SK-N-SH (cell line): ENCODE measurements at regions not wholly inside any gene's neighbourhood (a gene's known extent, or its start where the extent isn't known, plus 50 kb on each side); places are given as distances from the start of the nearest gene placed in this dataset.
"Not testable (repeated sequence)": the region's sequence is repeated elsewhere in the genome, so short reads cannot be mapped to it uniquely, and the experiment has no call there.

Experiments used
- CTCF ChIA-PET: fragments of 300-600, 350-600 bp; formaldehyde crosslinking; extraction: SDS; loops from one replicate; lab custom pipeline; 2021; lab: Yijun Ruan, JAX
- POLR2A ChIA-PET: fragments of 350-600 bp; sonication (Branson Sonifier 250); formaldehyde crosslinking; extraction: SDS; loops from one replicate; lab custom pipeline; 2020; ENCODE audit warnings: antibody characterized with exemption, inconsistent platforms; lab: Yijun Ruan, JAX
- DNase-seq: peaks from one replicate; pipeline ENCODE4 v3.0.0; 2012
- H2AFZ ChIP-seq: fragments of 200-600 bp; sonication (generic); 2 replicates; pipeline ENCODE4 v1.8.1; 2016; ENCODE audit warnings: antibody characterized with exemption, mild to moderate bottlenecking, low read depth
- H3F3A ChIP-seq: fragments of 200-600 bp; sonication (generic); replicated peaks from 2 replicates; pipeline ENCODE3; 2016; ENCODE audit warnings: antibody characterized with exemption, mild to moderate bottlenecking; ENCODE audit not compliant: insufficient read depth
- H3K27ac ChIP-seq, 2 experiments: fragments of 200-500 bp in 1 of 2; fragments of 200-600 bp in 1 of 2; sonication (Bioruptor generic) in 1 of 2; sonication (generic), shearing (Covaris generic) in 1 of 2; 2 replicates each; pipeline versions ENCODE4 v1.5.1 to v1.6.1; 2014 to 2016; ENCODE audit warnings: low read depth in 2 of 2, inconsistent platforms in 1 of 2, low read length in 1 of 2, mild to moderate bottlenecking in 1 of 2, mixed read lengths in 1 of 2
- H3K27me3 ChIP-seq: fragments of 200-600 bp; sonication (generic), shearing (Covaris generic); 2 replicates; pipeline ENCODE4 v1.6.1; 2016; ENCODE audit warnings: mixed run types; ENCODE audit not compliant: insufficient read depth
- H3K36me3 ChIP-seq, 2 experiments: fragments of 200-500 bp in 1 of 2; fragments of 200-600 bp in 1 of 2; sonication (Bioruptor generic) in 1 of 2; sonication (generic) in 1 of 2; replicated peaks in 1 of 2; 2 replicates each; pipeline versions ENCODE3 to v1.5.1; 2014 to 2016; ENCODE audit warnings: low read length in 1 of 2, mild to moderate bottlenecking in 1 of 2; ENCODE audit not compliant: insufficient read depth in 2 of 2, control insufficient read depth in 1 of 2
- H3K4me1 ChIP-seq, 2 experiments: fragments of 200-500 bp in 1 of 2; fragments of 200-600 bp in 1 of 2; sonication (Bioruptor generic) in 1 of 2; sonication (generic), shearing (Covaris generic) in 1 of 2; 2 replicates each; pipeline versions ENCODE4 v1.5.1 to v1.6.1; 2014 to 2016; ENCODE audit warnings: low read depth in 1 of 2, low read length in 1 of 2, mixed run types in 1 of 2; ENCODE audit not compliant: insufficient read depth in 2 of 2, control insufficient read depth in 1 of 2
- H3K4me2 ChIP-seq: fragments of 200-600 bp; sonication (generic), shearing (Covaris generic); 2 replicates; pipeline ENCODE4 v1.6.1; 2017; ENCODE audit warnings: mixed run types
- H3K4me3 ChIP-seq, 2 experiments: fragments of 200-500 bp in 1 of 2; fragments of 200-600 bp in 1 of 2; sonication (Bioruptor generic) in 1 of 2; sonication (generic), shearing (Covaris generic) in 1 of 2; 2 replicates each; pipeline versions ENCODE4 v1.5.1 to v1.8.1; 2014 to 2016; ENCODE audit warnings: low read depth in 2 of 2, inconsistent platforms in 1 of 2, low read length in 1 of 2, mild to moderate bottlenecking in 1 of 2, mixed read lengths in 1 of 2, moderate library complexity in 1 of 2
- H3K79me2 ChIP-seq: fragments of 200-600 bp; sonication (generic); 2 replicates; pipeline ENCODE4 v1.8.1; 2017; ENCODE audit warnings: mild to moderate bottlenecking; ENCODE audit not compliant: insufficient read depth
- H3K9ac ChIP-seq: fragments of 200-600 bp; sonication (generic); 2 replicates; pipeline ENCODE4 v1.6.1; 2017; ENCODE audit warnings: mixed run types
- H3K9me2 ChIP-seq: fragments of 200-600 bp; sonication (generic); 2 replicates; pipeline ENCODE4 v1.6.1; 2017; ENCODE audit warnings: mixed run types
- H3K9me3 ChIP-seq: fragments of 200-600 bp; sonication (generic); 2 replicates; pipeline ENCODE4 v1.6.1; 2017; ENCODE audit warnings: mixed run types, mild to moderate bottlenecking, moderate library complexity
- H4K20me1 ChIP-seq: fragments of 200-600 bp; sonication (generic); 2 replicates; pipeline ENCODE4 v1.6.1; 2017; ENCODE audit warnings: mild to moderate bottlenecking, mixed run types; ENCODE audit not compliant: insufficient read depth
- EZH2phosphoT487 ChIP-seq: fragments of 200-600 bp; sonication (generic); IDR thresholded peaks from 2 replicates; pipeline ENCODE4 v1.6.1; 2017; ENCODE audit warnings: low read depth, mixed run types, mild to moderate bottlenecking, antibody characterized with exemption, moderate library complexity, borderline replicate concordance
- FOXJ3 ChIP-seq: sonication (generic); formaldehyde crosslinking; IDR thresholded peaks from 2 replicates; pipeline ENCODE4 v1.5.1; 2020; ENCODE audit warnings: mild to moderate bottlenecking, missing genetic modification reagents
- GABPA ChIP-seq: IDR thresholded peaks from 2 replicates; pipeline ENCODE4 v1.4.0; 2012; ENCODE audit warnings: low read depth, mild to moderate bottlenecking
- GATA2 ChIP-seq: sonication (generic); formaldehyde crosslinking; IDR thresholded peaks from 2 replicates; pipeline ENCODE4 v1.5.0; 2020; ENCODE audit warnings: mild to moderate bottlenecking, missing genetic modification reagents
- MAX ChIP-seq: IDR thresholded peaks from 2 replicates; pipeline ENCODE4 v1.4.0; 2012; ENCODE audit warnings: low read depth
- MXI1 ChIP-seq: IDR thresholded peaks from 2 replicates; pipeline ENCODE4 v1.6.1; 2012; ENCODE audit warnings: mild to moderate bottlenecking, low read depth, low read length, improper control_type of control experiment
- NFIC ChIP-seq: IDR thresholded peaks from 2 replicates; pipeline ENCODE4 v1.4.0; 2012; ENCODE audit warnings: borderline replicate concordance
- POLR2AphosphoS5 ChIP-seq: IDR thresholded peaks from 2 replicates; pipeline ENCODE4 v1.6.1; 2012; ENCODE audit warnings: low read depth, low read length
- RCOR1 ChIP-seq: fragments of 150-350 bp; IDR thresholded peaks from 2 replicates; pipeline ENCODE4 v1.6.1; 2017; ENCODE audit warnings: antibody characterized with exemption, low read length
- TCF12 ChIP-seq: IDR thresholded peaks from 2 replicates; pipeline ENCODE4 v1.4.0; 2012
- TEAD4 ChIP-seq: IDR thresholded peaks from 2 replicates; pipeline ENCODE4 v1.4.0; 2012; ENCODE audit warnings: mild to moderate bottlenecking, borderline replicate concordance; ENCODE audit not compliant: insufficient read depth
- WGBS: methylation state at CpG from one replicate; pipeline ENCODE4 v1.1.6; 2017; ENCODE audit warnings: low lambda C conversion rate; 5-methylcytosine and 5-hydroxymethylcytosine counted together
- TF ChIP-seq, protein P1 (sequence below): IDR thresholded peaks from 2 replicates; pipeline ENCODE4 v1.6.1; 2012; ENCODE audit warnings: mild to moderate bottlenecking, low read depth, low read length, moderate library complexity

DNA sequence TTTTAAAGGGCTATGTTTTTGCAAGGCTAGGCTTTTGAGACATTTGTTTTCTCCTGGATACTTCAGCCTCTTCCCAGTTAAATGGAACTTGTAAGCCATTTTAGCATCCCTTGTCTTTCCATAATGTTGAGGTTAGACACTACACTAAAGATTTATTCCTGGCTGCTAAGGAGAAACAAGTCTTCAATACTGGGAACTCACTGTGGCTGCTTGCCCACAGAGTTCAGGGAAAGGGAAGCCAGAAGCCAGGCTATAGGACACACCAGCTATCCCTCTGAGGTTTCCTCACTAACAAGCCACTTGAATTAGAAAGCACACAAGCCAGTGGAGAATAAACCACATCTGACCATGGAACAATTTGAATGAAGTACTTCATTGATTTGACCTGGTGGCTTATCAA lies 421.7 kb upstream of the CHRM2 start:
- Histone ChIP-seq H3K4me2 (no peak overlapping the region), H3K27ac (no peak overlapping the region), H3K4me3 (no peak overlapping the region), H3F3A (no peaks in the 10 kb centered on the region), H3K9ac (no peak overlapping the region)
- DNase-seq = no peak
- TF ChIP-seq EZH2phosphoT487 (no peak), FOXJ3 (CRISPR knock-in tag) (no peak), RCOR1 (no peak), MXI1 (no peak), TEAD4 (no peak), NFIC (no peak), GATA2 (no peak), TCF12 (no peak)
- TF ChIP-seq, all 33 proteins: peak for 0
- CTCF ChIA-PET = no interaction called here
- no peaks in the 10 kb centered on the region for H3K4me1 ChIP-seq
- H3K36me3 ChIP-seq = no peaks in the 10 kb centered on the region
- H3K79me2 ChIP-seq = no peaks in the 10 kb centered on the region
- H4K20me1 ChIP-seq = no peaks in the 10 kb centered on the region
- H3K9me2 ChIP-seq = peaks cover 7% of the 10 kb centered on the region; the same call in 1 of the 2 replicates
- no peak overlapping the region for H2AFZ ChIP-seq
- POLR2A ChIA-PET = no interaction called here
- H3K9me3 ChIP-seq = 0 out of 2 replicates have a peak, but pooled peaks cover 7% of the 10 kb centered on the region
- no peaks in the 10 kb centered on the region for H3K27me3 ChIP-seq

GRCh38 chr7:136441835-136442234 lies 426.6 kb upstream of the CHRM2 start:
- Histone ChIP-seq H3K9me3 (peaks cover 16% of the 10 kb centered on the region; the same call in 1 of the 2 replicates), H3K4me1 (no peaks in the 10 kb centered on the region), H3K36me3 (no peaks in the 10 kb centered on the region), H4K20me1 (no peaks in the 10 kb centered on the region), H3K27me3 (no peaks in the 10 kb centered on the region), H3K79me2 (no peaks in the 10 kb centered on the region), H3K27ac (no peak overlapping the region), H3K9me2 (peaks cover 7% of the 10 kb centered on the region; the same call in 1 of the 2 replicates), H2AFZ (no peak overlapping the region), H3F3A (no peaks in the 10 kb centered on the region), H3K9ac (no peak overlapping the region), H3K4me3 (no peak overlapping the region), H3K4me2 (no peak overlapping the region)
- CTCF ChIA-PET = no interaction called here
- 37% methylated on average over 3 of the region's 3 CpGs for WGBS
- POLR2A ChIA-PET = no interaction called here
- DNase-seq = no peak
- TF ChIP-seq, protein P1, sequence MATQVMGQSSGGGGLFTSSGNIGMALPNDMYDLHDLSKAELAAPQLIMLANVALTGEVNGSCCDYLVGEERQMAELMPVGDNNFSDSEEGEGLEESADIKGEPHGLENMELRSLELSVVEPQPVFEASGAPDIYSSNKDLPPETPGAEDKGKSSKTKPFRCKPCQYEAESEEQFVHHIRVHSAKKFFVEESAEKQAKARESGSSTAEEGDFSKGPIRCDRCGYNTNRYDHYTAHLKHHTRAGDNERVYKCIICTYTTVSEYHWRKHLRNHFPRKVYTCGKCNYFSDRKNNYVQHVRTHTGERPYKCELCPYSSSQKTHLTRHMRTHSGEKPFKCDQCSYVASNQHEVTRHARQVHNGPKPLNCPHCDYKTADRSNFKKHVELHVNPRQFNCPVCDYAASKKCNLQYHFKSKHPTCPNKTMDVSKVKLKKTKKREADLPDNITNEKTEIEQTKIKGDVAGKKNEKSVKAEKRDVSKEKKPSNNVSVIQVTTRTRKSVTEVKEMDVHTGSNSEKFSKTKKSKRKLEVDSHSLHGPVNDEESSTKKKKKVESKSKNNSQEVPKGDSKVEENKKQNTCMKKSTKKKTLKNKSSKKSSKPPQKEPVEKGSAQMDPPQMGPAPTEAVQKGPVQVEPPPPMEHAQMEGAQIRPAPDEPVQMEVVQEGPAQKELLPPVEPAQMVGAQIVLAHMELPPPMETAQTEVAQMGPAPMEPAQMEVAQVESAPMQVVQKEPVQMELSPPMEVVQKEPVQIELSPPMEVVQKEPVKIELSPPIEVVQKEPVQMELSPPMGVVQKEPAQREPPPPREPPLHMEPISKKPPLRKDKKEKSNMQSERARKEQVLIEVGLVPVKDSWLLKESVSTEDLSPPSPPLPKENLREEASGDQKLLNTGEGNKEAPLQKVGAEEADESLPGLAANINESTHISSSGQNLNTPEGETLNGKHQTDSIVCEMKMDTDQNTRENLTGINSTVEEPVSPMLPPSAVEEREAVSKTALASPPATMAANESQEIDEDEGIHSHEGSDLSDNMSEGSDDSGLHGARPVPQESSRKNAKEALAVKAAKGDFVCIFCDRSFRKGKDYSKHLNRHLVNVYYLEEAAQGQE = no peak
- no peak for TF ChIP-seq POLR2AphosphoS5
- TF ChIP-seq MAX = no peak
- TF ChIP-seq TEAD4 = no peak
- no peak for TF ChIP-seq TCF12
- no peak for TF ChIP-seq GABPA

GRCh38 chr7:136431736-136432135 lies 436.7 kb upstream of the CHRM2 start:
- CTCF ChIA-PET = interaction anchor here (0.9 to 3.7 kb wide), 2 partner anchors 24 to 26 kb away, joined by 3 to 15 read pairs; no protein-coding TSS in a partner anchor
- not testable (repeated sequence) for H3K4me3 ChIP-seq

More at GRCh38 chr7:136431736-136432135, 436.7 kb upstream of the CHRM2 start:
- H3K27me3 ChIP-seq, H4K20me1 ChIP-seq, H3K79me2 ChIP-seq, POLR2A ChIA-PET, DNase-seq, H3K36me3 ChIP-seq, H3K9me2 ChIP-seq, H3K9ac ChIP-seq, H3K4me1 ChIP-seq, H2AFZ ChIP-seq, H3F3A ChIP-seq, H3K4me2 ChIP-seq, H3K27ac ChIP-seq: not testable (repeated sequence)
- WGBS = 48% methylated on average over 3 of the region's 3 CpGs
- peaks cover 14% of the 10 kb centered on the region; the same call in 1 of the 2 replicates for H3K9me3 ChIP-seq
